22Rv1 (cell line): ENCODE measurements at regions not wholly inside any gene's neighbourhood (a gene's known extent, or its start where the extent isn't known, plus 50 kb on each side); places are given as distances from the start of the nearest gene placed in this dataset.

Source experiments
- ZFX ChIP-seq: fragments of 450-650 bp; IDR thresholded peaks from 2 replicates; pipeline ENCODE4 v1.6.1; 2017; ENCODE audit warnings: antibody characterized with exemption, borderline replicate concordance
- TF ChIP-seq, protein P1 (sequence below): fragments of 450-650 bp; IDR thresholded peaks from 2 replicates; pipeline ENCODE4 v1.5.1; 2017; ENCODE audit warnings: mild to moderate bottlenecking

DNA sequence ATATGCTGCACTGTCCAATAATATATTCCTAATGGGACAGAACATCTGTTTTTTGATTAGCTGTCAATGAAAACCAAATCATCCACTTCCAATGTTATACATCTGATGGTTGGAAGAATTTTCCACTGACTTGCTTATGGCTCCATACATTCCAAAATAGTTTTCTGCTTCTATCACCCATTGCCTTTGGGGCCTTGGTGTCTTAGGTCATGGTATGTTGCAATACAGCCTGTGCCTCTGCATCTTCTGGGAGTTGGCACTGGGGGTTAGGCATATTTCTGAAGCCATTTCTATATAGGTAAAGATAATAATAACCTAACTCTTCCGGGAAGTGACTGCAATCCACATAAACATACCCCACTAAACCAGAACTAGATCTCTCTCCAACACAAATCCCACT lies 53.2 kb upstream of the NR3C2 start:
- TF ChIP-seq, protein P1, sequence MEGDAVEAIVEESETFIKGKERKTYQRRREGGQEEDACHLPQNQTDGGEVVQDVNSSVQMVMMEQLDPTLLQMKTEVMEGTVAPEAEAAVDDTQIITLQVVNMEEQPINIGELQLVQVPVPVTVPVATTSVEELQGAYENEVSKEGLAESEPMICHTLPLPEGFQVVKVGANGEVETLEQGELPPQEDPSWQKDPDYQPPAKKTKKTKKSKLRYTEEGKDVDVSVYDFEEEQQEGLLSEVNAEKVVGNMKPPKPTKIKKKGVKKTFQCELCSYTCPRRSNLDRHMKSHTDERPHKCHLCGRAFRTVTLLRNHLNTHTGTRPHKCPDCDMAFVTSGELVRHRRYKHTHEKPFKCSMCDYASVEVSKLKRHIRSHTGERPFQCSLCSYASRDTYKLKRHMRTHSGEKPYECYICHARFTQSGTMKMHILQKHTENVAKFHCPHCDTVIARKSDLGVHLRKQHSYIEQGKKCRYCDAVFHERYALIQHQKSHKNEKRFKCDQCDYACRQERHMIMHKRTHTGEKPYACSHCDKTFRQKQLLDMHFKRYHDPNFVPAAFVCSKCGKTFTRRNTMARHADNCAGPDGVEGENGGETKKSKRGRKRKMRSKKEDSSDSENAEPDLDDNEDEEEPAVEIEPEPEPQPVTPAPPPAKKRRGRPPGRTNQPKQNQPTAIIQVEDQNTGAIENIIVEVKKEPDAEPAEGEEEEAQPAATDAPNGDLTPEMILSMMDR: no peak
- TF ChIP-seq ZFX: no peak
